HEK293T (cell line): ENCODE measurements at regions not wholly inside any gene's neighbourhood (a gene's known extent, or its start where the extent isn't known, plus 50 kb on each side); places are given as distances from the start of the nearest gene placed in this dataset.

Experiments
- CTCF ChIA-PET: fragments of 350-600 bp; formaldehyde crosslinking; extraction: SDS; loops from one replicate; lab custom pipeline; 2021; ENCODE audit warnings: antibody characterized with exemption, inconsistent platforms; lab: Yijun Ruan, JAX
- POLR2A ChIA-PET: fragments of 350-600 bp; formaldehyde crosslinking; extraction: SDS; loops from one replicate; lab custom pipeline; 2020; ENCODE audit warnings: antibody characterized with exemption, inconsistent platforms; lab: Yijun Ruan, JAX
- DNase-seq: peaks from one replicate; pipeline ENCODE4 v3.0.0; 2012; ENCODE audit warnings: mixed read lengths; ENCODE audit errors: extremely low spot score
- ARNT ChIP-seq: fragments of 450-650 bp; IDR thresholded peaks from 2 replicates; pipeline ENCODE4 v1.6.1; 2017; ENCODE audit warnings: mild to moderate bottlenecking
- BHLHE40 ChIP-seq: fragments of 450-650 bp; IDR thresholded peaks from 2 replicates; pipeline ENCODE4 v1.6.1; 2016; ENCODE audit warnings: mild to moderate bottlenecking, moderate library complexity, borderline replicate concordance
- CTBP1 ChIP-seq: fragments of 450-650 bp; IDR thresholded peaks from 2 replicates; pipeline ENCODE4 v1.6.1; 2016; ENCODE audit warnings: borderline replicate concordance
- ELF4 ChIP-seq: fragments of 450-650 bp; IDR thresholded peaks from 2 replicates; pipeline ENCODE4 v1.6.1; 2017; ENCODE audit warnings: antibody characterized with exemption
- FOXA1 ChIP-seq: fragments of 450-650 bp; IDR thresholded peaks from 2 replicates; pipeline ENCODE4 v1.6.1; 2016; ENCODE audit warnings: mild to moderate bottlenecking
- FOXK2 ChIP-seq: fragments of 450-650 bp; IDR thresholded peaks from 2 replicates; pipeline ENCODE4 v1.6.1; 2016; ENCODE audit warnings: mild to moderate bottlenecking
- FOXM1 ChIP-seq: fragments of 450-650 bp; IDR thresholded peaks from 2 replicates; pipeline ENCODE4 v1.6.1; 2017; ENCODE audit warnings: mild to moderate bottlenecking, borderline replicate concordance
- HDGF ChIP-seq: fragments of 450-650 bp; IDR thresholded peaks from 2 replicates; pipeline ENCODE4 v1.6.1; 2017; ENCODE audit warnings: antibody characterized with exemption, borderline replicate concordance
- L3MBTL2 ChIP-seq: fragments of 450-650 bp; conservative IDR thresholded peaks from 2 replicates; pipeline ENCODE4 v1.6.1; 2016; ENCODE audit warnings: mild to moderate bottlenecking
- LEF1 ChIP-seq: fragments of 450-650 bp; IDR thresholded peaks from 2 replicates; pipeline ENCODE4 v1.6.1; 2017; ENCODE audit warnings: mild to moderate bottlenecking, borderline replicate concordance
- NFRKB ChIP-seq: fragments of 450-650 bp; IDR thresholded peaks from 2 replicates; pipeline ENCODE4 v1.6.1; 2016; ENCODE audit warnings: mild to moderate bottlenecking, moderate library complexity
- PKNOX1 ChIP-seq: fragments of 450-650 bp; IDR thresholded peaks from 2 replicates; pipeline ENCODE4 v1.6.1; 2016
- SP1 ChIP-seq: fragments of 450-650 bp; IDR thresholded peaks from 2 replicates; pipeline ENCODE4 v1.6.1; 2017
- SUZ12 ChIP-seq: fragments of 450-650 bp; IDR thresholded peaks from 2 replicates; pipeline ENCODE4 v1.6.1; 2016; ENCODE audit warnings: mild to moderate bottlenecking
- TARDBP ChIP-seq: fragments of 450-650 bp; IDR thresholded peaks from 2 replicates; pipeline ENCODE4 v1.6.1; 2016
- ZNF384 ChIP-seq: fragments of 450-650 bp; IDR thresholded peaks from 2 replicates; pipeline ENCODE4 v1.6.1; 2016

GRCh38 chr6:2507521-2508037 lies 243.1 kb downstream of the MYLK4 start:
- ChIA-PET POLR2A (no interaction called here), CTCF (no interaction called here)
- TF ChIP-seq TARDBP (no peak), FOXA1 (no peak)
- DNase-seq: no peak

- no peak for DNase-seq
- CTCF ChIA-PET: no interaction called here
- POLR2A ChIA-PET: no interaction called here
- TF ChIP-seq TARDBP (no peak), FOXK2 (no peak)
Observed at GRCh38 chr6:2507016-2507415, 243.7 kb downstream of the MYLK4 start.

- ChIA-PET CTCF (interaction anchor here (0.6 kb wide), 1 partner anchor 46 kb away, joined by 3 read pairs; no protein-coding TSS in a partner anchor), POLR2A (no interaction called here)
- peak; percentile 64 for DNase-seq
- TF ChIP-seq SUZ12: no peak
- no peak for TF ChIP-seq FOXK2
- TF ChIP-seq ARNT: no peak
Observed at GRCh38 chr6:2505624-2506023, 245.1 kb downstream of the MYLK4 start.

- no peak for TF ChIP-seq FOXM1
- no peak for TF ChIP-seq TARDBP
- no peak for TF ChIP-seq ZNF384
- no peak for TF ChIP-seq ELF4
- no peak for TF ChIP-seq FOXK2
- TF ChIP-seq PKNOX1: no peak
- TF ChIP-seq HDGF: no peak
- CTCF ChIA-PET: no interaction called here
- POLR2A ChIA-PET: no interaction called here
- no peak for DNase-seq
Observed at GRCh38 chr6:2504495-2505064, 246.1 kb downstream of the MYLK4 start.

GRCh38 chr6:2503816-2504494 lies 246.8 kb downstream of the MYLK4 start:
- CTCF ChIA-PET: no interaction called here
- TF ChIP-seq FOXM1: no peak
- TF ChIP-seq SP1: no peak
- TF ChIP-seq ZNF384: no peak
- TF ChIP-seq PKNOX1: no peak
- no peak for TF ChIP-seq ELF4
- no peak for TF ChIP-seq BHLHE40
- no peak for TF ChIP-seq FOXK2
- TF ChIP-seq L3MBTL2: no peak
- no peak for TF ChIP-seq SUZ12
- TF ChIP-seq CTBP1: no peak
- no peak for TF ChIP-seq NFRKB
- no peak for TF ChIP-seq FOXA1
- no peak for TF ChIP-seq ARNT
- no peak for TF ChIP-seq TARDBP
- no peak for TF ChIP-seq LEF1
- no peak for TF ChIP-seq HDGF
- POLR2A ChIA-PET: no interaction called here
- DNase-seq: no peak

GRCh38 chr6:2502998-2503674 lies 247.6 kb downstream of the MYLK4 start:
- CTCF ChIA-PET: no interaction called here
- TF ChIP-seq LEF1: no peak
- no peak for TF ChIP-seq CTBP1
- no peak for TF ChIP-seq ARNT
- TF ChIP-seq HDGF: no peak
- TF ChIP-seq PKNOX1: no peak
- TF ChIP-seq SUZ12: no peak
- no peak for TF ChIP-seq L3MBTL2
- no peak for TF ChIP-seq TARDBP
- no peak for TF ChIP-seq NFRKB
- TF ChIP-seq SP1: no peak
- no peak for TF ChIP-seq FOXK2
- no peak for TF ChIP-seq ZNF384
- no peak for TF ChIP-seq BHLHE40
- no peak for TF ChIP-seq FOXA1
- no peak for TF ChIP-seq ELF4
- no peak for TF ChIP-seq FOXM1
- POLR2A ChIA-PET: no interaction called here
- no peak for DNase-seq
